CD4-positive, alpha-beta T cell (primary cell): ENCODE measurements at regions not wholly inside any gene's neighbourhood (a gene's known extent, or its start where the extent isn't known, plus 50 kb on each side); places are given as distances from the start of the nearest gene placed in this dataset.

Experiments used
- ATAC-seq: fragments of 200-7000 bp; cut with Tn5 transposase; one replicate; pipeline ENCODE4 v1.10.0; 2022; ENCODE audit warnings: mild to moderate bottlenecking; ENCODE audit not compliant: poor library complexity
- CTCF ChIA-PET: fragments of 350-600 bp; sonication (Branson Sonifier 250); formaldehyde crosslinking; loops from one replicate; lab custom pipeline; 2021; ENCODE audit warnings: antibody characterized with exemption, inconsistent platforms; lab: Charles Lee
- POLR2A ChIA-PET: fragments of 350-600 bp; sonication (Branson Sonifier 250); formaldehyde crosslinking; loops from one replicate; lab custom pipeline; 2021; ENCODE audit warnings: antibody characterized with exemption, inconsistent platforms; lab: Charles Lee
- DNase-seq, 14 experiments: peaks; one replicate each; pipeline ENCODE4 v3.0.0-alpha.2; 2013 to 2020; ENCODE audit warnings: mixed read lengths in 2 of 14
- H3K27ac ChIP-seq, 2 donors: one replicate each; pipeline versions ENCODE4 v1.5.1 to v1.7.0; 2013; ENCODE audit warnings: low read length in 2 of 2, low read depth in 1 of 2, mild to moderate bottlenecking in 1 of 2
- H3K27me3 ChIP-seq, 2 experiments: 1 replicate in 1 of 2; 2 replicates in 1 of 2; pipeline versions ENCODE4 v1.6.1 to v1.7.0; 2013; ENCODE audit warnings: low read length in 2 of 2, control low read depth in 1 of 2, mild to moderate bottlenecking in 1 of 2, moderate library complexity in 1 of 2; ENCODE audit not compliant: insufficient read depth in 2 of 2, control insufficient read depth in 1 of 2
- H3K36me3 ChIP-seq: one replicate; pipeline ENCODE4 v1.6.1; 2013; ENCODE audit warnings: low read length, control low read depth; ENCODE audit not compliant: insufficient read depth
- H3K4me1 ChIP-seq: one replicate; pipeline ENCODE4 v1.6.1; 2013; ENCODE audit warnings: low read length, control low read depth; ENCODE audit not compliant: insufficient read depth
- H3K4me3 ChIP-seq: one replicate; pipeline ENCODE4 v1.5.1; 2013; ENCODE audit warnings: mild to moderate bottlenecking, low read length, moderate library complexity
- H3K9me3 ChIP-seq, 2 experiments: 1 replicate in 1 of 2; 2 replicates in 1 of 2; pipeline versions ENCODE4 v1.6.1 to v1.7.0; 2013; ENCODE audit warnings: low read length in 2 of 2, mild to moderate bottlenecking in 2 of 2, control low read depth in 1 of 2, moderate library complexity in 1 of 2; ENCODE audit not compliant: control insufficient read depth in 1 of 2, insufficient read depth in 1 of 2
- H3K27ac Mint-ChIP-seq: one replicate; pipeline ENCODE4 v1.8.0; 2020; ENCODE audit warnings: mixed read lengths
- H3K27me3 Mint-ChIP-seq: one replicate; pipeline ENCODE4 v1.8.0; 2021; ENCODE audit warnings: mixed read lengths
- H3K36me3 Mint-ChIP-seq: one replicate; pipeline ENCODE4 v1.8.0; 2021; ENCODE audit warnings: low read depth, mixed read lengths
- H3K4me1 Mint-ChIP-seq: one replicate; pipeline ENCODE4 v1.8.0; 2021; ENCODE audit warnings: low read depth, mixed read lengths
- H3K4me3 Mint-ChIP-seq: one replicate; pipeline ENCODE4 v1.8.0; 2020; ENCODE audit warnings: mild to moderate bottlenecking, mixed read lengths
- H3K9me3 Mint-ChIP-seq: one replicate; pipeline ENCODE4 v1.8.0; 2020; ENCODE audit warnings: mixed read lengths
- intact Hi-C, 2 experiments: fragments of 100-400 bp; cut with DNase I in 1 of 2; cut with micrococcal nuclease in 1 of 2; formaldehyde crosslinking; loops; one replicate each; pipeline versions ENCODE4 v1.15.1 to v1.9.0; 2023 to 2025; cut with DNase I, micrococcal nuclease
- TF ChIP-seq, protein P1 (sequence below): fragments of 200-600 bp; IDR thresholded peaks from one replicate; pipeline ENCODE4 v1.8.0; 2022; ENCODE audit warnings: antibody characterized with exemption, mild to moderate bottlenecking

GRCh38 chr13:84985860-84986259 is 813.4 kb downstream of the SLITRK6 start:
- Mint-ChIP-seq H3K4me3 (no peak overlapping the region), H3K36me3 (no peaks in the 10 kb centered on the region), H3K9me3 (no peaks in the 10 kb centered on the region), H3K27ac (no peak overlapping the region), H3K4me1 (no peaks in the 10 kb centered on the region), H3K27me3 (no peaks in the 10 kb centered on the region)
- Histone ChIP-seq H3K27me3 (no peaks in the 10 kb centered on the region), H3K9me3 (no peaks in the 10 kb centered on the region), H3K4me1 (no peaks in the 10 kb centered on the region), H3K36me3 (no peaks in the 10 kb centered on the region), H3K27ac (no peak overlapping the region), H3K4me3 (no peak overlapping the region)
- TF ChIP-seq, protein P1, sequence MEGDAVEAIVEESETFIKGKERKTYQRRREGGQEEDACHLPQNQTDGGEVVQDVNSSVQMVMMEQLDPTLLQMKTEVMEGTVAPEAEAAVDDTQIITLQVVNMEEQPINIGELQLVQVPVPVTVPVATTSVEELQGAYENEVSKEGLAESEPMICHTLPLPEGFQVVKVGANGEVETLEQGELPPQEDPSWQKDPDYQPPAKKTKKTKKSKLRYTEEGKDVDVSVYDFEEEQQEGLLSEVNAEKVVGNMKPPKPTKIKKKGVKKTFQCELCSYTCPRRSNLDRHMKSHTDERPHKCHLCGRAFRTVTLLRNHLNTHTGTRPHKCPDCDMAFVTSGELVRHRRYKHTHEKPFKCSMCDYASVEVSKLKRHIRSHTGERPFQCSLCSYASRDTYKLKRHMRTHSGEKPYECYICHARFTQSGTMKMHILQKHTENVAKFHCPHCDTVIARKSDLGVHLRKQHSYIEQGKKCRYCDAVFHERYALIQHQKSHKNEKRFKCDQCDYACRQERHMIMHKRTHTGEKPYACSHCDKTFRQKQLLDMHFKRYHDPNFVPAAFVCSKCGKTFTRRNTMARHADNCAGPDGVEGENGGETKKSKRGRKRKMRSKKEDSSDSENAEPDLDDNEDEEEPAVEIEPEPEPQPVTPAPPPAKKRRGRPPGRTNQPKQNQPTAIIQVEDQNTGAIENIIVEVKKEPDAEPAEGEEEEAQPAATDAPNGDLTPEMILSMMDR = no peak
- ChIA-PET POLR2A (no interaction called here), CTCF (no interaction called here)
- intact Hi-C loops = no loop called here
- ATAC-seq (no peak), DNase-seq (no peak)

GRCh38 chr13:84983321-84983720 is 815.9 kb downstream of the SLITRK6 start:
- Histone ChIP-seq H3K27ac (no peak overlapping the region), H3K4me3 (no peak overlapping the region), H3K36me3 (no peaks in the 10 kb centered on the region), H3K9me3 (no peaks in the 10 kb centered on the region), H3K27me3 (no peaks in the 10 kb centered on the region), H3K4me1 (no peaks in the 10 kb centered on the region)
- DNase-seq (no peak), ATAC-seq (no peak)
- no peaks in the 10 kb centered on the region for H3K4me1 Mint-ChIP-seq
- H3K27ac Mint-ChIP-seq = no peak overlapping the region
- H3K36me3 Mint-ChIP-seq = no peaks in the 10 kb centered on the region
- intact Hi-C loops = no loop called here
- CTCF ChIA-PET = no interaction called here
- POLR2A ChIA-PET = no interaction called here
- TF ChIP-seq, protein P1 = no peak
- no peaks in the 10 kb centered on the region for H3K27me3 Mint-ChIP-seq
- no peak overlapping the region for H3K4me3 Mint-ChIP-seq
- no peaks in the 10 kb centered on the region for H3K9me3 Mint-ChIP-seq

- DNase-seq = no peak
- TF ChIP-seq, protein P1 = no peak
- H3K36me3 ChIP-seq = no peaks in the 10 kb centered on the region
- H3K4me3 ChIP-seq = no peak overlapping the region
- Mint-ChIP-seq H3K27me3 (no peaks in the 10 kb centered on the region), H3K4me1 (no peaks in the 10 kb centered on the region), H3K4me3 (no peak overlapping the region), H3K9me3 (no peaks in the 10 kb centered on the region), H3K36me3 (no peaks in the 10 kb centered on the region), H3K27ac (no peak overlapping the region)
- intact Hi-C loops = no loop called here
- H3K27ac ChIP-seq = no peak overlapping the region
- ATAC-seq = no peak
- H3K27me3 ChIP-seq = no peaks in the 10 kb centered on the region
- POLR2A ChIA-PET = no interaction called here
- CTCF ChIA-PET = no interaction called here
- H3K4me1 ChIP-seq = no peaks in the 10 kb centered on the region
- H3K9me3 ChIP-seq = no peaks in the 10 kb centered on the region
Observed at GRCh38 chr13:84980571-84980970, 818.6 kb downstream of the SLITRK6 start.
